K562 (cell line): ENCODE measurements at regions not wholly inside any gene's neighbourhood (a gene's known extent, or its start where the extent isn't known, plus 50 kb on each side); places are given as distances from the start of the nearest gene placed in this dataset.
"Not testable (repeated sequence)": the region's sequence is repeated elsewhere in the genome, so short reads cannot be mapped to it uniquely, and the experiment has no call there.

Source experiments
- ATAC-seq: fragments of 200-7000 bp; cut with Tn5 transposase; 3 replicates; pipeline ENCODE4 v1.9.1; 2020; ENCODE audit warnings: moderate library complexity
- BruUV-seq: library from RNA; stranded (reverse); fragments of 400-500 nt; replicated peaks from 2 replicates; lab custom pipeline; 2021; lab: Mats Ljungman, UMichigan
- CTCF ChIA-PET: fragments of 300-600 bp; formaldehyde crosslinking; extraction: SDS; loops from one replicate; lab custom pipeline; 2021; ENCODE audit warnings: low intra/inter-chr PET ratio; lab: Yijun Ruan, JAX
- POLR2A ChIA-PET: fragments of 300-600, 350-650 bp; sonication (Branson Sonifier 250); formaldehyde crosslinking; extraction: SDS; loops from one replicate; lab custom pipeline; 2021; ENCODE audit warnings: antibody characterized with exemption, inconsistent platforms; lab: Yijun Ruan, JAX
- DNase-seq, 4 experiments: peaks; one replicate each; pipeline versions ENCODE4 v3.0.0 to v3.0.0-alpha.2; 2011 to 2018; ENCODE audit warnings: low spot score in 3 of 4, mixed read lengths in 3 of 4; ENCODE audit errors: extremely low read depth in 1 of 4
- FAIRE-seq: peaks from 2 replicates; lab custom pipeline; 2011; peaks lifted over from hg19 to GRCh38; lab: Jason Lieb, UNC
- H2AFZ ChIP-seq: 2 replicates; pipeline ENCODE4 v1.6.0; 2011; ENCODE audit warnings: low read depth, low read length, control low read depth, inconsistent platforms
- H3K27ac ChIP-seq: fragments of 200-600 bp; 3 replicates; pipeline ENCODE4 v1.8.0; 2011; ENCODE audit warnings: low read depth, mild to moderate bottlenecking, control low read depth, inconsistent platforms, low read length, moderate library complexity, mixed read lengths; ENCODE audit errors: extremely low read depth
- H3K27me3 ChIP-seq, 2 experiments: fragments of 300-600 bp in 1 of 2; 2 replicates in 1 of 2; 3 replicates in 1 of 2; pipeline versions ENCODE4 v1.6.0 to v1.8.0; 2011; ENCODE audit warnings: inconsistent platforms in 2 of 2, low read length in 2 of 2, mild to moderate bottlenecking in 1 of 2, mixed read lengths in 1 of 2, moderate library complexity in 1 of 2; ENCODE audit not compliant: control insufficient read depth in 2 of 2, insufficient read depth in 2 of 2
- H3K36me3 ChIP-seq: fragments of 300-600 bp; 3 replicates; pipeline ENCODE4 v1.8.0; 2011; ENCODE audit warnings: mild to moderate bottlenecking, low read length, inconsistent platforms; ENCODE audit not compliant: control insufficient read depth, insufficient read depth
- H3K4me1 ChIP-seq, 2 experiments: fragments of 200-600 bp in 1 of 2; replicated peaks in 1 of 2; 2 replicates in 1 of 2; 3 replicates in 1 of 2; pipeline versions ENCODE4 v1.5.1 to v1.8.0; 2011; ENCODE audit warnings: inconsistent platforms in 2 of 2, low read length in 2 of 2, mild to moderate bottlenecking in 1 of 2, mixed read lengths in 1 of 2, moderate library complexity in 1 of 2; ENCODE audit not compliant: control insufficient read depth in 2 of 2, insufficient read depth in 2 of 2
- H3K4me2 ChIP-seq: 2 replicates; pipeline ENCODE4 v1.6.1; 2011; ENCODE audit warnings: low read length, control low read depth, inconsistent platforms, mixed read lengths; ENCODE audit not compliant: insufficient read depth
- H3K4me3 ChIP-seq: fragments of 200-600 bp; sonication (generic), shearing (Covaris generic); 2 replicates; pipeline ENCODE4 v1.5.1; 2016; ENCODE audit warnings: control low read depth, inconsistent platforms
- H3K79me2 ChIP-seq: fragments of 200-600 bp; 3 replicates; pipeline ENCODE4 v1.8.0; 2011; ENCODE audit warnings: low read length, inconsistent platforms; ENCODE audit not compliant: control insufficient read depth, insufficient read depth
- H3K9ac ChIP-seq, 2 experiments: 2 replicates each; pipeline versions ENCODE4 v1.6.0 to v1.6.1; 2011; ENCODE audit warnings: low read depth in 2 of 2, low read length in 2 of 2, control low read depth in 1 of 2, inconsistent platforms in 1 of 2, mild to moderate bottlenecking in 1 of 2, mixed read lengths in 1 of 2; ENCODE audit not compliant: insufficient read depth in 1 of 2
- H3K9me1 ChIP-seq: one replicate; pipeline ENCODE4 v1.6.0; 2011; ENCODE audit warnings: inconsistent platforms, mild to moderate bottlenecking, low read length, moderate library complexity; ENCODE audit not compliant: control insufficient read depth, insufficient read depth
- H3K9me3 ChIP-seq: replicated peaks from 2 replicates; pipeline ENCODE4 v1.5.1; 2011; ENCODE audit warnings: low read depth, low read length, inconsistent platforms; ENCODE audit not compliant: control insufficient read depth, insufficient read depth
- H4K20me1 ChIP-seq: replicated peaks from 2 replicates; pipeline ENCODE4 v1.6.1; 2011; ENCODE audit warnings: low read length, inconsistent platforms, mixed read lengths; ENCODE audit not compliant: control insufficient read depth, insufficient read depth
- WGBS: fragments of 100-300 bp; shearing (Covaris generic); methylation state at CpG from one replicate; pipeline ENCODE4 v1.1.6; 2016; ENCODE audit warnings: low coverage, mixed read lengths; ENCODE audit not compliant: insufficient coverage; ENCODE audit errors: missing lambda C conversion rate; 5-methylcytosine and 5-hydroxymethylcytosine counted together
- in situ Hi-C: fragments of 300-500 bp; cut with MboI; formaldehyde crosslinking; loops from 4 replicates; pipeline ENCODE4 v1.15.0; 2018; ENCODE audit warnings: inconsistent platforms, mixed read lengths
- intact Hi-C: fragments of 100-400 bp; cut with micrococcal nuclease; formaldehyde crosslinking; loops from 2 replicates; pipeline ENCODE4 v1.14.2; 2022

GRCh38 chr16:16448423-16448822 lies 69.5 kb downstream of the NPIPA7 start:
- H3K9me1 ChIP-seq, H3K27me3 ChIP-seq, H3K4me1 ChIP-seq, H2AFZ ChIP-seq, H3K4me2 ChIP-seq, DNase-seq, BruUV-seq, FAIRE-seq, H4K20me1 ChIP-seq, POLR2A ChIA-PET, H3K36me3 ChIP-seq, CTCF ChIA-PET, ATAC-seq, H3K27ac ChIP-seq, H3K4me3 ChIP-seq, intact Hi-C loops, H3K9ac ChIP-seq, H3K9me3 ChIP-seq, H3K79me2 ChIP-seq: not testable (repeated sequence)
- 0% methylated on average over 1 of the region's 6 CpGs for WGBS
- in situ Hi-C loops = loop anchor here (25.0 kb wide), 1 partner anchor 1636 kb away; no protein-coding TSS in a partner anchor

- DNase-seq, CTCF ChIA-PET, H3K36me3 ChIP-seq, BruUV-seq, H3K4me1 ChIP-seq, intact Hi-C loops, ATAC-seq, POLR2A ChIA-PET, H3K79me2 ChIP-seq, H2AFZ ChIP-seq, H3K9ac ChIP-seq, FAIRE-seq, H3K4me2 ChIP-seq, H3K9me3 ChIP-seq, H3K27me3 ChIP-seq, H3K4me3 ChIP-seq, H3K9me1 ChIP-seq, H4K20me1 ChIP-seq, H3K27ac ChIP-seq: not testable (repeated sequence)
- 7% methylated on average over 2 of the region's 4 CpGs for WGBS
- in situ Hi-C loops = loop anchor here (5.0 to 25.0 kb wide), 2 partner anchors 1147 to 1637 kb away; no protein-coding TSS in a partner anchor
Observed at GRCh38 chr16:16449712-16450237, 70.8 kb downstream of the NPIPA7 start.

GRCh38 chr16:16451721-16452410 lies 72.9 kb downstream of the NPIPA7 start:
- H2AFZ ChIP-seq, POLR2A ChIA-PET, H3K79me2 ChIP-seq, H3K27ac ChIP-seq, H3K9ac ChIP-seq, H3K27me3 ChIP-seq, H3K4me3 ChIP-seq, DNase-seq, H4K20me1 ChIP-seq, H3K4me1 ChIP-seq, BruUV-seq, CTCF ChIA-PET, H3K9me3 ChIP-seq, intact Hi-C loops, H3K9me1 ChIP-seq, H3K36me3 ChIP-seq, H3K4me2 ChIP-seq, FAIRE-seq: not testable (repeated sequence)
- ATAC-seq = peak; percentile 86
- in situ Hi-C loops = loop anchor here (5.0 kb wide), 1 partner anchor 1150 kb away; no protein-coding TSS in a partner anchor
- 0% methylated on average over 4 of the region's 10 CpGs for WGBS

- H3K9me1 ChIP-seq, in situ Hi-C loops, H3K36me3 ChIP-seq, H3K9ac ChIP-seq, H3K9me3 ChIP-seq, H3K4me2 ChIP-seq, intact Hi-C loops, POLR2A ChIA-PET, CTCF ChIA-PET, H3K27ac ChIP-seq, H3K27me3 ChIP-seq, H3K4me1 ChIP-seq, H4K20me1 ChIP-seq, DNase-seq, BruUV-seq, H3K4me3 ChIP-seq, FAIRE-seq, H3K79me2 ChIP-seq, H2AFZ ChIP-seq: not testable (repeated sequence)
- ATAC-seq = peak; percentile 92
- no CpG with 5 or more reads among the region's 5 CpGs for WGBS
Observed at GRCh38 chr16:16458579-16458978, 79.6 kb downstream of the NPIPA7 start.
